Cardiac fibroblast (primary cell): ENCODE measurements at regions not wholly inside any gene's neighbourhood (a gene's known extent, or its start where the extent isn't known, plus 50 kb on each side); places are given as distances from the start of the nearest gene placed in this dataset.

Source experiments
- DNase-seq, 2 donors: peaks; one replicate each; pipeline versions ENCODE4 v3.0.0 to v3.0.0-alpha.2; 2010; ENCODE audit warnings: low read depth in 2 of 2
- H3K4me3 ChIP-seq, 2 donors: replicated peaks in 1 of 2; 1 replicate in 1 of 2; 2 replicates in 1 of 2; pipeline ENCODE4 v1.5.1; 2011; ENCODE audit warnings: low read depth in 2 of 2, low read length in 2 of 2, mild to moderate bottlenecking in 2 of 2, moderate library complexity in 1 of 2
- TF ChIP-seq, protein P1 (sequence below): IDR thresholded peaks from one replicate; pipeline ENCODE4 v1.5.1; 2011; ENCODE audit warnings: low read depth, mild to moderate bottlenecking, low read length, inconsistent platforms

- DNase-seq = no peak
- TF ChIP-seq, protein P1, sequence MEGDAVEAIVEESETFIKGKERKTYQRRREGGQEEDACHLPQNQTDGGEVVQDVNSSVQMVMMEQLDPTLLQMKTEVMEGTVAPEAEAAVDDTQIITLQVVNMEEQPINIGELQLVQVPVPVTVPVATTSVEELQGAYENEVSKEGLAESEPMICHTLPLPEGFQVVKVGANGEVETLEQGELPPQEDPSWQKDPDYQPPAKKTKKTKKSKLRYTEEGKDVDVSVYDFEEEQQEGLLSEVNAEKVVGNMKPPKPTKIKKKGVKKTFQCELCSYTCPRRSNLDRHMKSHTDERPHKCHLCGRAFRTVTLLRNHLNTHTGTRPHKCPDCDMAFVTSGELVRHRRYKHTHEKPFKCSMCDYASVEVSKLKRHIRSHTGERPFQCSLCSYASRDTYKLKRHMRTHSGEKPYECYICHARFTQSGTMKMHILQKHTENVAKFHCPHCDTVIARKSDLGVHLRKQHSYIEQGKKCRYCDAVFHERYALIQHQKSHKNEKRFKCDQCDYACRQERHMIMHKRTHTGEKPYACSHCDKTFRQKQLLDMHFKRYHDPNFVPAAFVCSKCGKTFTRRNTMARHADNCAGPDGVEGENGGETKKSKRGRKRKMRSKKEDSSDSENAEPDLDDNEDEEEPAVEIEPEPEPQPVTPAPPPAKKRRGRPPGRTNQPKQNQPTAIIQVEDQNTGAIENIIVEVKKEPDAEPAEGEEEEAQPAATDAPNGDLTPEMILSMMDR = no peak
- no peak overlapping the region for H3K4me3 ChIP-seq
Observed at GRCh38 chr1:25063591-25064416, 133.7 kb upstream of the RUNX3 start.

GRCh38 chr1:25062621-25063255, 132.7 kb upstream of the RUNX3 start:
- no peak for DNase-seq
- TF ChIP-seq, protein P1 = no peak
- no peak overlapping the region for H3K4me3 ChIP-seq

DNA sequence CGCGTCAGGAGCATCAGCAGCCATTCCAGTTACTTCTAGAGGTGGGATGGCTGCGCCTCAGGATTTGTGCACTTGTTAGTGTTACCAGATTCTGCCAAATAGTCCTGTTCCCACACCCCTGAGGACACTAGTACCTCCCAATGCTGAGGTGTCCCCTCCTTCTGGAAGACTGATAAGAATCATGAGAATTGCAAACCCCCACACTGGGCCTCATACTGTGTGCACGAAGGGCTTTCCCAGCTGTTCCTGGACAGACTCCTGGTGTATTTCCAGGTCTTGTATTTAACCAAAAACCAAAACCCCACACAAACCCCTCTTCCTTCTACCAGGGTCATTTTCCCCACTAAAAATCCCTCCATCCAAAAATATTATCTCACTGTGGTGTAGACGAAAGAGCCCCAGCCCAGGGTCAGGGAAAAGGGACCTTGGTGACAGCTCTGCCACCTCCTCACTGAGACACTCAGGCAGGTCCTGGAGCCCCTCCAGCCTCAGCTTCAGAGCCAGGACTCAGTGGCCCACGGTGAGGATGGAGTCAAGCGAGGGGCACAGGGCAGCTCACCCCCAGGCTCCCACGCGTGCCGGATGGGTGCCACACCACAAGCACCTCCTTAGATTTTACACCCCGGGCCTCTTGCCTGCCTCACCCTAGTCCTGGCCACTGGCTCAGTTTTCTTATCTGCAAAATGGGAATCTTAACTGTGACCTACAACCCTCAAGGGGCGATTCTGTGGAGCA, 131.4 kb upstream of the RUNX3 start:
- TF ChIP-seq, protein P1 = no peak
- no peak for DNase-seq
- no peak overlapping the region for H3K4me3 ChIP-seq

DNA sequence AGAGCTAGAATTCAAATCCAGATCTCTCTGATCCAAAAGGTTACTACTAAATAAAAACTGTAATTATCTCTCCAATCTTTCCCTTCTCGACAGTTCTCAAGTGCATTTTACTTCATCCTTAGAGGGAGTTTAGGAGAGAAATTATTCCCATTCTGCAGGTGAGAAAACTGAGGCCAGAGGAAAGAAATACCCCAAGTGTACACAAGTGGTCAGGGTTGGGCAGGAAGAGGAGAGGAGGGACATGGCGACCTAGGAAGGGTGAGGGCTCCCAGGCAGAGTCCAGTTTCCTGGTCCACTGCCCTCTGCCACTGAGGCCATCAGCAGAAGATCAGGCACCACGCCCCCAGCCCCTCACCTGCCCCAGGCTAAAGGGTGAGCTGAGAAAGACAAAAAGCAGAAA, 127.1 kb upstream of the RUNX3 start:
- DNase-seq = no peak
- no peak overlapping the region for H3K4me3 ChIP-seq
- TF ChIP-seq, protein P1 = no peak

- TF ChIP-seq, protein P1 = no peak
- H3K4me3 ChIP-seq = no peak overlapping the region
- DNase-seq = no peak
Observed at GRCh38 chr1:25056536-25056935, 126.5 kb upstream of the RUNX3 start.

GRCh38 chr1:25055961-25056360, 125.9 kb upstream of the RUNX3 start:
- TF ChIP-seq, protein P1 = no peak
- DNase-seq = no peak
- H3K4me3 ChIP-seq = no peak overlapping the region
